ENCODE measurements at regions not wholly inside any gene's neighbourhood (a gene's known extent, or its start where the extent isn't known, plus 50 kb on each side); places are given as distances from the start of the nearest gene placed in this dataset.

GRCh38 chrY:19365321-19365720 lies 379.2 kb downstream of the KDM5D start:
- Histone ChIP-seq H3K36me3 (ENCODE audit: control insufficient read depth in 1 of 2, insufficient read depth in 2 of 2, low read length in 2 of 2) (no peaks in the 10 kb centered on the region), H3K9me3 (ENCODE audit: control insufficient read depth in 1 of 2, insufficient read depth in 1 of 2, low read depth in 1 of 2, low read length in 2 of 2) (no peaks in the 10 kb centered on the region), H3K4me2 (ENCODE audit: low read length) (no peak overlapping the region), H3K4me3 (replicated peaks in 1 of 2; ENCODE audit: low read depth in 1 of 2, low read length in 2 of 2) (no peak overlapping the region), H3K79me2 (ENCODE audit: insufficient read depth, low read length) (no peaks in the 10 kb centered on the region), H3K9me2 (ENCODE audit: insufficient read depth) (no peaks in the 10 kb centered on the region), H2AFZ (ENCODE audit: low read depth, low read length, poor library complexity, severe bottlenecking) (no peak overlapping the region), H4K20me1 (ENCODE audit: insufficient read depth) (no peaks in the 10 kb centered on the region), H3K27me3 (ENCODE audit: insufficient read depth, low read length) (no peaks in the 10 kb centered on the region), H3K4me1 (ENCODE audit: control insufficient read depth in 1 of 2, insufficient read depth in 2 of 2, low read length in 2 of 2) (no peaks in the 10 kb centered on the region), H3K9ac (ENCODE audit: low read length) (no peak overlapping the region), H3K27ac (ENCODE audit: low read depth, low read length) (no peak overlapping the region)
- POLR2A ChIA-PET, result no interaction called here
- RAD21 ChIA-PET (ENCODE audit: low non-redundant PET in 1 of 2, low total read pairs in 2 of 2, uncharacterized antibody in 2 of 2, unreplicated experiment in 2 of 2), result no interaction called here
- no peak for ATAC-seq
- CTCF ChIA-PET, result no interaction called here
- DNase-seq (ENCODE audit: low read depth, low spot score), result no peak
- BruUV-seq (replicated peaks), result no TSS peak
- intact Hi-C loops (cut with micrococcal nuclease), result no loop called here
- TF ChIP-seq SIN3A (IDR thresholded peaks at IDR 0.05; ENCODE audit: low read depth) (no peak), POLR2AphosphoS5 (IDR thresholded peaks at IDR 0.05; ENCODE audit: low read depth, low read length) (no peak), ELF1 (IDR thresholded peaks at IDR 0.05; ENCODE audit: borderline replicate concordance, low read depth) (no peak), SP1 (IDR thresholded peaks at IDR 0.05; ENCODE audit: low read depth) (no peak), ZFX (IDR thresholded peaks at IDR 0.05) (no peak), SRF (IDR thresholded peaks at IDR 0.05; ENCODE audit: low read depth) (no peak), EZH2phosphoT487 (IDR thresholded peaks at IDR 0.05; ENCODE audit: borderline replicate concordance) (no peak), POLR2A (IDR thresholded peaks at IDR 0.05; ENCODE audit: borderline replicate concordance, extremely low read depth, insufficient read depth, insufficient read length) (no peak), ZBTB33 (IDR thresholded peaks at IDR 0.05; ENCODE audit: extremely low read depth, insufficient replicate concordance, low read length) (no peak), EGR1 (IDR thresholded peaks at IDR 0.05; ENCODE audit: low read depth) (no peak), EZH2 (IDR thresholded peaks at IDR 0.05) (no peak)

GRCh38 chrY:19357249-19357648 lies 387.3 kb downstream of the KDM5D start:
- H3K9me2 ChIP-seq (ENCODE audit: insufficient read depth), result no peaks in the 10 kb centered on the region
- no TSS peak for BruUV-seq (replicated peaks)
- TF ChIP-seq SRF (IDR thresholded peaks at IDR 0.05; ENCODE audit: low read depth), result no peak
- TF ChIP-seq ZNF274 (IDR thresholded peaks at IDR 0.05; ENCODE audit: low read depth, low read length), result no peak
- no peak for TF ChIP-seq CTCF (IDR thresholded peaks at IDR 0.05 in 2 of 3, conservative IDR thresholded peaks at IDR 0.05 in 1 of 3; ENCODE audit: borderline replicate concordance in 1 of 3, insufficient read depth in 1 of 3, low read depth in 2 of 3, low read length in 2 of 3)
- no peak for TF ChIP-seq POLR2A (IDR thresholded peaks at IDR 0.05; ENCODE audit: borderline replicate concordance, extremely low read depth, insufficient read depth, insufficient read length)
- no peak for TF ChIP-seq SP1 (IDR thresholded peaks at IDR 0.05; ENCODE audit: low read depth)
- no peak for TF ChIP-seq SIN3A (IDR thresholded peaks at IDR 0.05; ENCODE audit: low read depth)
- no peak for TF ChIP-seq FOSL1 (IDR thresholded peaks at IDR 0.05; ENCODE audit: low read depth)
- no peak for TF ChIP-seq JUND (IDR thresholded peaks at IDR 0.05)
- no peak for TF ChIP-seq MAX (IDR thresholded peaks at IDR 0.05)
- ChIA-PET RAD21 (ENCODE audit: low non-redundant PET in 1 of 2, low total read pairs in 2 of 2, uncharacterized antibody in 2 of 2, unreplicated experiment in 2 of 2) (no interaction called here), CTCF (no interaction called here), POLR2A (no interaction called here)
- no peak overlapping the region for H3K27ac ChIP-seq (ENCODE audit: low read depth, low read length)
- H2AFZ ChIP-seq (ENCODE audit: low read depth, low read length, poor library complexity, severe bottlenecking), result no peak overlapping the region
- DNase-seq (ENCODE audit: low read depth, low spot score), result no peak
- H3K27me3 ChIP-seq (ENCODE audit: insufficient read depth, low read length), result no peaks in the 10 kb centered on the region
- H3K4me1 ChIP-seq (ENCODE audit: control insufficient read depth in 1 of 2, insufficient read depth in 2 of 2, low read length in 2 of 2), result no peaks in the 10 kb centered on the region
- no peak overlapping the region for H3K4me3 ChIP-seq (replicated peaks in 1 of 2; ENCODE audit: low read depth in 1 of 2, low read length in 2 of 2)
- no peaks in the 10 kb centered on the region for H3K9me3 ChIP-seq (ENCODE audit: control insufficient read depth in 1 of 2, insufficient read depth in 1 of 2, low read depth in 1 of 2, low read length in 2 of 2)
- no peaks in the 10 kb centered on the region for H3K36me3 ChIP-seq (ENCODE audit: control insufficient read depth in 1 of 2, insufficient read depth in 2 of 2, low read length in 2 of 2)
- H3K9ac ChIP-seq (ENCODE audit: low read length), result no peak overlapping the region
- intact Hi-C loops (cut with micrococcal nuclease), result no loop called here
- no peak for ATAC-seq
- no peak overlapping the region for H3K4me2 ChIP-seq (ENCODE audit: low read length)
- no peaks in the 10 kb centered on the region for H3K79me2 ChIP-seq (ENCODE audit: insufficient read depth, low read length)
- no peaks in the 10 kb centered on the region for H4K20me1 ChIP-seq (ENCODE audit: insufficient read depth)
